ENCODE measurements at regions not wholly inside any gene's neighbourhood (a gene's known extent, or its start where the extent isn't known, plus 50 kb on each side); places are given as distances from the start of the nearest gene placed in this dataset.

GRCh38 chr11:116310226-116310625 lies 462.6 kb downstream of the BUD13 start:
- 79 to 80% methylated on average over 8 of the region's 8 CpGs for WGBS, 2 donors
- no peaks in the 10 kb centered on the region for H3K9me3 ChIP-seq (ENCODE audit: control insufficient read depth in 2 of 2, insufficient read depth in 1 of 2, low read depth in 1 of 2, low read length in 1 of 2)
- no peak overlapping the region for H3K27ac ChIP-seq (ENCODE audit: low read depth in 2 of 2, low read length in 1 of 2)
- H3K4me3 ChIP-seq (ENCODE audit: low read depth in 1 of 2, low read length in 2 of 2): no peak overlapping the region
- no peaks in the 10 kb centered on the region for H3K27me3 ChIP-seq (ENCODE audit: control insufficient read depth in 1 of 2, insufficient read depth in 2 of 2, low read length in 2 of 2)
- H3K4me1 ChIP-seq (ENCODE audit: control insufficient read depth in 2 of 2, insufficient read depth in 2 of 2, low read length in 1 of 2): peaks cover 4% of the 10 kb centered on the region in 2 donors
- no peaks in the 10 kb centered on the region for H3K36me3 ChIP-seq (ENCODE audit: control insufficient read depth in 2 of 2, insufficient read depth in 2 of 2, low read length in 1 of 2)

DNA sequence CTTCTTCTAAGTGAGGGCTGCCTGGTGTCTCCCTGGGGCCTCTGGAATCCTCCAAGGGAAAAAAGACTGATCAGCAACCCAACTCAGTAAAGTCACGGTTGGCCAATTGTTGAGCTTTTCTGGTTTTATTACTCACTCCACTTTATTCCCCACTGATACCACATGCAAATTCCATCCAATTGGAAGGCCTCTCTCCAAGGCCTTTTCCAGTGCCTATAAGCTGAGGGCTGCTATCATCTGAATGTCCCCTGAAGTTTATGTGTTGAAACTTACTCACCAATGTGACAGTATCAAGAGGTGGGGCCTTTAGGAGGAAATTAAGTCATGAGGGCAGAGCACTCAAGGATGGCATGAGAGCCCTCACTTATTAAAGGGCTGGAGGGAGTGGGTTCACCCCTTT lies 463.3 kb downstream of the BUD13 start:
- no peaks in the 10 kb centered on the region for H3K9me3 ChIP-seq (ENCODE audit: control insufficient read depth in 2 of 2, insufficient read depth in 1 of 2, low read depth in 1 of 2, low read length in 1 of 2)
- H3K27me3 ChIP-seq (ENCODE audit: control insufficient read depth in 1 of 2, insufficient read depth in 2 of 2, low read length in 2 of 2): no peaks in the 10 kb centered on the region
- no peaks in the 10 kb centered on the region for H3K36me3 ChIP-seq (ENCODE audit: control insufficient read depth in 2 of 2, insufficient read depth in 2 of 2, low read length in 1 of 2)
- peaks cover 4% of the 10 kb centered on the region in 2 donors for H3K4me1 ChIP-seq (ENCODE audit: control insufficient read depth in 2 of 2, insufficient read depth in 2 of 2, low read length in 1 of 2)
- H3K4me3 ChIP-seq (ENCODE audit: low read depth in 1 of 2, low read length in 2 of 2): no peak overlapping the region
- WGBS, 2 donors: 90 to 92% methylated on average over 1 of the region's 1 CpG
- no peak overlapping the region for H3K27ac ChIP-seq (ENCODE audit: low read depth in 2 of 2, low read length in 1 of 2)

GRCh38 chr11:116302756-116303155 lies 470.0 kb downstream of the BUD13 start:
- H3K27me3 ChIP-seq (ENCODE audit: control insufficient read depth in 1 of 2, insufficient read depth in 2 of 2, low read length in 2 of 2): no peaks in the 10 kb centered on the region
- H3K4me3 ChIP-seq (ENCODE audit: low read depth in 1 of 2, low read length in 2 of 2): no peak overlapping the region
- WGBS, 2 donors: 68 to 74% methylated on average over 1 of the region's 1 CpG
- H3K27ac ChIP-seq (ENCODE audit: low read depth in 2 of 2, low read length in 1 of 2): no peak overlapping the region
- H3K9me3 ChIP-seq (ENCODE audit: control insufficient read depth in 2 of 2, insufficient read depth in 1 of 2, low read depth in 1 of 2, low read length in 1 of 2): no peaks in the 10 kb centered on the region
- H3K36me3 ChIP-seq (ENCODE audit: control insufficient read depth in 2 of 2, insufficient read depth in 2 of 2, low read length in 1 of 2): no peaks in the 10 kb centered on the region
- H3K4me1 ChIP-seq (ENCODE audit: control insufficient read depth in 2 of 2, insufficient read depth in 2 of 2, low read length in 1 of 2): no peaks in the 10 kb centered on the region

- H3K4me3 ChIP-seq (ENCODE audit: low read depth in 1 of 2, low read length in 2 of 2): no peak overlapping the region
- no peak overlapping the region for H3K27ac ChIP-seq (ENCODE audit: low read depth in 2 of 2, low read length in 1 of 2)
- no peaks in the 10 kb centered on the region for H3K4me1 ChIP-seq (ENCODE audit: control insufficient read depth in 2 of 2, insufficient read depth in 2 of 2, low read length in 1 of 2)
- H3K9me3 ChIP-seq (ENCODE audit: control insufficient read depth in 2 of 2, insufficient read depth in 1 of 2, low read depth in 1 of 2, low read length in 1 of 2): no peaks in the 10 kb centered on the region
- no peaks in the 10 kb centered on the region for H3K36me3 ChIP-seq (ENCODE audit: control insufficient read depth in 2 of 2, insufficient read depth in 2 of 2, low read length in 1 of 2)
- 96 to 100% methylated on average over 1 of the region's 1 CpG for WGBS, 2 donors
- H3K27me3 ChIP-seq (ENCODE audit: control insufficient read depth in 1 of 2, insufficient read depth in 2 of 2, low read length in 2 of 2): no peaks in the 10 kb centered on the region
Measured at GRCh38 chr11:116301141-116301540, 471.6 kb downstream of the BUD13 start.

DNA sequence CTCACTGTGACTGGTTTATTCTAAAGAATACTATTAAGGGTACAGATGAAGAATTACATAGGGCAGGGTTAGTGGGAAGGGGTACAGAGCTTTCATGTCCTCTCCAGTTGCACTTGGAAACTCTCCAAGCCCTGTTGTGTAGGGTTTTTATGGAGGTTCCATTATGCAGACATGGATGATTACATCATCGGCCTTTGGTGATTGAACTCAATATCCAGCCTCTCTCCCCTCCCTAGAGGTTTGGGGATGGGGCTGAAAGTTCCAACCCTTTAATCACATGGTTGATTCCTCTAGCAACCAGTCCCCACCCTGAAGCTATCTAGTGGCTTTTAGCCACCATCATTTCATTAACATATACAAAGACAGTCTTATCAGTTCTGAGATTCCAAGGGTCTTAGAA lies 472.6 kb downstream of the BUD13 start:
- H3K27me3 ChIP-seq (ENCODE audit: control insufficient read depth in 1 of 2, insufficient read depth in 2 of 2, low read length in 2 of 2): no peaks in the 10 kb centered on the region
- no peaks in the 10 kb centered on the region for H3K36me3 ChIP-seq (ENCODE audit: control insufficient read depth in 2 of 2, insufficient read depth in 2 of 2, low read length in 1 of 2)
- WGBS, 2 donors: 88 to 90% methylated on average over 1 of the region's 1 CpG
- H3K4me1 ChIP-seq (ENCODE audit: control insufficient read depth in 2 of 2, insufficient read depth in 2 of 2, low read length in 1 of 2): no peaks in the 10 kb centered on the region
- H3K9me3 ChIP-seq (ENCODE audit: control insufficient read depth in 2 of 2, insufficient read depth in 1 of 2, low read depth in 1 of 2, low read length in 1 of 2): no peaks in the 10 kb centered on the region
- no peak overlapping the region for H3K27ac ChIP-seq (ENCODE audit: low read depth in 2 of 2, low read length in 1 of 2)
- H3K4me3 ChIP-seq (ENCODE audit: low read depth in 1 of 2, low read length in 2 of 2): no peak overlapping the region

DNA sequence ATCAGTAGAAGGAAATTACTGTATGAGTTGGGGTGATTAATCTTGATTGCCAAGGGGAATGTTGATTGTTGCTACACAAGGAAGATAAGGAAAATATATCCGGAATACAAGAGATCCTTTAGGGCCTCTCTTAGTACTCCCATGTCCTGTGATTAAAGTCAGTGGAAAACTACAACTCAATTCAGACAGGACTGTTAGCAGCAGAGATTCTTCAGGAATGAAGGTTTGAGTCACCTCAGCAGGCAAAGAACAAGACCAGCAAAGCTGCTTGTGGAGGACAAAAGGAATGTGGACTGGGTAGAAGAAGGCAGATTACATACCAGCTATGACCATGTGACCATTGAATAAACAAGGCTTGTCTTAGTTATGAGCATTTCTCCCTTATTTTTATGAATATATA lies 478.2 kb downstream of the BUD13 start:
- Histone ChIP-seq H3K4me1 (ENCODE audit: control insufficient read depth in 2 of 2, insufficient read depth in 2 of 2, low read length in 1 of 2) (no peaks in the 10 kb centered on the region), H3K9me3 (ENCODE audit: control insufficient read depth in 2 of 2, insufficient read depth in 1 of 2, low read depth in 1 of 2, low read length in 1 of 2) (no peaks in the 10 kb centered on the region), H3K27me3 (ENCODE audit: control insufficient read depth in 1 of 2, insufficient read depth in 2 of 2, low read length in 2 of 2) (no peaks in the 10 kb centered on the region), H3K4me3 (ENCODE audit: low read depth in 1 of 2, low read length in 2 of 2) (no peak overlapping the region), H3K27ac (ENCODE audit: low read depth in 2 of 2, low read length in 1 of 2) (no peak overlapping the region), H3K36me3 (ENCODE audit: control insufficient read depth in 2 of 2, insufficient read depth in 2 of 2, low read length in 1 of 2) (no peaks in the 10 kb centered on the region)
- 31 to 58% methylated on average over 1 of the region's 1 CpG for WGBS, 2 donors

GRCh38 chr11:116287866-116288265 lies 484.9 kb downstream of the BUD13 start:
- H3K27ac ChIP-seq (ENCODE audit: low read depth in 2 of 2, low read length in 1 of 2): no peak overlapping the region
- H3K27me3 ChIP-seq (ENCODE audit: control insufficient read depth in 1 of 2, insufficient read depth in 2 of 2, low read length in 2 of 2): no peaks in the 10 kb centered on the region
- WGBS, 2 donors: 39 to 53% methylated on average over 1 of the region's 1 CpG
- H3K36me3 ChIP-seq (ENCODE audit: control insufficient read depth in 2 of 2, insufficient read depth in 2 of 2, low read length in 1 of 2): no peaks in the 10 kb centered on the region
- H3K4me1 ChIP-seq (ENCODE audit: control insufficient read depth in 2 of 2, insufficient read depth in 2 of 2, low read length in 1 of 2): no peaks in the 10 kb centered on the region
- H3K4me3 ChIP-seq (ENCODE audit: low read depth in 1 of 2, low read length in 2 of 2): no peak overlapping the region
- no peaks in the 10 kb centered on the region for H3K9me3 ChIP-seq (ENCODE audit: control insufficient read depth in 2 of 2, insufficient read depth in 1 of 2, low read depth in 1 of 2, low read length in 1 of 2)

GRCh38 chr11:116285026-116285425 lies 487.8 kb downstream of the BUD13 start:
- Histone ChIP-seq H3K27ac (ENCODE audit: low read depth in 2 of 2, low read length in 1 of 2) (no peak overlapping the region), H3K27me3 (ENCODE audit: control insufficient read depth in 1 of 2, insufficient read depth in 2 of 2, low read length in 2 of 2) (no peaks in the 10 kb centered on the region), H3K4me3 (ENCODE audit: low read depth in 1 of 2, low read length in 2 of 2) (no peak overlapping the region), H3K36me3 (ENCODE audit: control insufficient read depth in 2 of 2, insufficient read depth in 2 of 2, low read length in 1 of 2) (no peaks in the 10 kb centered on the region), H3K4me1 (ENCODE audit: control insufficient read depth in 2 of 2, insufficient read depth in 2 of 2, low read length in 1 of 2) (no peaks in the 10 kb centered on the region), H3K9me3 (ENCODE audit: control insufficient read depth in 2 of 2, insufficient read depth in 1 of 2, low read depth in 1 of 2, low read length in 1 of 2) (no peaks in the 10 kb centered on the region)
- whole genome bisulfite sequencing, 2 donors: 61 to 62% methylated on average over 3 of the region's 3 CpGs

- H3K4me1 ChIP-seq (ENCODE audit: control insufficient read depth in 2 of 2, insufficient read depth in 2 of 2, low read length in 1 of 2): no peaks in the 10 kb centered on the region
- no peaks in the 10 kb centered on the region for H3K27me3 ChIP-seq (ENCODE audit: control insufficient read depth in 1 of 2, insufficient read depth in 2 of 2, low read length in 2 of 2)
- no peak overlapping the region for H3K4me3 ChIP-seq (ENCODE audit: low read depth in 1 of 2, low read length in 2 of 2)
- H3K36me3 ChIP-seq (ENCODE audit: control insufficient read depth in 2 of 2, insufficient read depth in 2 of 2, low read length in 1 of 2): no peaks in the 10 kb centered on the region
- 68 to 84% methylated on average over 3 of the region's 3 CpGs for WGBS, 2 donors
- H3K9me3 ChIP-seq (ENCODE audit: control insufficient read depth in 2 of 2, insufficient read depth in 1 of 2, low read depth in 1 of 2, low read length in 1 of 2): no peaks in the 10 kb centered on the region
- no peak overlapping the region for H3K27ac ChIP-seq (ENCODE audit: low read depth in 2 of 2, low read length in 1 of 2)
Measured at GRCh38 chr11:116283300-116283699, 489.5 kb downstream of the BUD13 start.

- H3K4me3 ChIP-seq (ENCODE audit: low read depth in 1 of 2, low read length in 2 of 2): no peak overlapping the region
- H3K9me3 ChIP-seq (ENCODE audit: control insufficient read depth in 2 of 2, insufficient read depth in 1 of 2, low read depth in 1 of 2, low read length in 1 of 2): no peaks in the 10 kb centered on the region
- no peaks in the 10 kb centered on the region for H3K27me3 ChIP-seq (ENCODE audit: control insufficient read depth in 1 of 2, insufficient read depth in 2 of 2, low read length in 2 of 2)
- WGBS, 2 donors: 93% methylated on average over 4 of the region's 4 CpGs
- no peaks in the 10 kb centered on the region for H3K4me1 ChIP-seq (ENCODE audit: control insufficient read depth in 2 of 2, insufficient read depth in 2 of 2, low read length in 1 of 2)
- no peaks in the 10 kb centered on the region for H3K36me3 ChIP-seq (ENCODE audit: control insufficient read depth in 2 of 2, insufficient read depth in 2 of 2, low read length in 1 of 2)
- H3K27ac ChIP-seq (ENCODE audit: low read depth in 2 of 2, low read length in 1 of 2): no peak overlapping the region
Measured at GRCh38 chr11:116282481-116282880, 490.3 kb downstream of the BUD13 start.
